B cell (primary cell): ENCODE measurements at regions not wholly inside any gene's neighbourhood (a gene's known extent, or its start where the extent isn't known, plus 50 kb on each side); places are given as distances from the start of the nearest gene placed in this dataset.

Experiments used
- CTCF ChIP-seq: fragments of 200-600 bp; IDR thresholded peaks from one replicate; pipeline ENCODE4 v1.8.0; 2022; ENCODE audit warnings: antibody characterized with exemption, mild to moderate bottlenecking
- EZH2 ChIP-seq: IDR thresholded peaks from 2 replicates; pipeline ENCODE4 v1.6.1; 2012; ENCODE audit warnings: borderline replicate concordance, low read depth, mild to moderate bottlenecking, moderate library complexity, low read length; ENCODE audit not compliant: insufficient read depth, poor library complexity, severe bottlenecking

- TF ChIP-seq CTCF (no peak), EZH2 (no peak)
Measured at GRCh38 chr1:221987860-221988520, 246.1 kb upstream of the DUSP10 start.
